Mesenchymal stem cell (in vitro differentiated cells and primary cell): ENCODE measurements at regions not wholly inside any gene's neighbourhood (a gene's known extent, or its start where the extent isn't known, plus 50 kb on each side); places are given as distances from the start of the nearest gene placed in this dataset.

Experiments
- DNase-seq: peaks from one replicate; pipeline ENCODE4 v3.0.0-alpha.2; 2013
- H2AFZ ChIP-seq: one replicate; pipeline ENCODE4 v1.6.1; 2013; ENCODE audit warnings: low read depth, mild to moderate bottlenecking, control low read depth, inconsistent platforms, low read length, moderate library complexity
- H2AK5ac ChIP-seq: 2 replicates; pipeline ENCODE4 v1.6.1; 2013; ENCODE audit warnings: low read length, moderate library complexity, mild to moderate bottlenecking, inconsistent platforms; ENCODE audit not compliant: severe bottlenecking
- H2BK120ac ChIP-seq: one replicate; pipeline ENCODE4 v1.6.1; 2013; ENCODE audit warnings: low read depth, mild to moderate bottlenecking, inconsistent platforms, low read length, moderate library complexity
- H2BK12ac ChIP-seq, 2 experiments: one replicate each; pipeline ENCODE4 v1.6.1; 2013; ENCODE audit warnings: inconsistent platforms in 2 of 2, low read length in 2 of 2, mild to moderate bottlenecking in 2 of 2, moderate library complexity in 2 of 2, control low read depth in 1 of 2
- H2BK15ac ChIP-seq: one replicate; pipeline ENCODE4 v1.6.1; 2013; ENCODE audit warnings: mild to moderate bottlenecking, low read depth, inconsistent platforms; ENCODE audit not compliant: poor library complexity, severe bottlenecking
- H2BK5ac ChIP-seq: 2 replicates; pipeline ENCODE4 v1.6.1; 2013; ENCODE audit warnings: low read depth, mild to moderate bottlenecking, low read length, control low read depth, inconsistent platforms; ENCODE audit not compliant: poor library complexity, severe bottlenecking
- H3K14ac ChIP-seq, 2 experiments: one replicate each; pipeline ENCODE4 v1.6.1; 2013; ENCODE audit warnings: inconsistent platforms in 2 of 2, low read length in 2 of 2, control low read depth in 1 of 2, mild to moderate bottlenecking in 1 of 2, moderate library complexity in 1 of 2
- H3K18ac ChIP-seq, 2 experiments: one replicate each; pipeline ENCODE4 v1.6.1; 2013; ENCODE audit warnings: inconsistent platforms in 2 of 2, low read length in 2 of 2, control low read depth in 1 of 2, low read depth in 1 of 2, mild to moderate bottlenecking in 1 of 2
- H3K23ac ChIP-seq, 2 experiments: one replicate each; pipeline ENCODE4 v1.6.1; 2013; ENCODE audit warnings: inconsistent platforms in 2 of 2, low read length in 2 of 2, mild to moderate bottlenecking in 2 of 2, moderate library complexity in 2 of 2, control low read depth in 1 of 2
- H3K27ac ChIP-seq: 2 replicates; pipeline ENCODE4 v1.5.1; 2013; ENCODE audit warnings: mild to moderate bottlenecking, moderate library complexity, low read length, control low read depth, inconsistent platforms; ENCODE audit not compliant: poor library complexity, severe bottlenecking
- H3K27me3 ChIP-seq, 2 experiments: 2 replicates each; pipeline versions ENCODE4 v1.6.1 to v1.7.0; 2013; ENCODE audit warnings: low read length in 2 of 2, mild to moderate bottlenecking in 2 of 2, moderate library complexity in 2 of 2, control low read depth in 1 of 2, inconsistent platforms in 1 of 2; ENCODE audit not compliant: control insufficient read depth in 1 of 2, insufficient read depth in 1 of 2
- H3K36me3 ChIP-seq, 2 experiments: 2 replicates each; pipeline versions ENCODE4 v1.6.1 to v1.7.0; 2013; ENCODE audit warnings: low read length in 2 of 2, control low read depth in 1 of 2, inconsistent platforms in 1 of 2, low read depth in 1 of 2, mild to moderate bottlenecking in 1 of 2; ENCODE audit not compliant: insufficient read depth in 2 of 2, control insufficient read depth in 1 of 2
- H3K4ac ChIP-seq, 2 experiments: one replicate each; pipeline ENCODE4 v1.6.1; 2013; ENCODE audit warnings: inconsistent platforms in 2 of 2, low read length in 2 of 2, mild to moderate bottlenecking in 2 of 2, moderate library complexity in 2 of 2, control low read depth in 1 of 2, low read depth in 1 of 2
- H3K4me1 ChIP-seq: 2 replicates; pipeline ENCODE4 v1.6.1; 2013; ENCODE audit warnings: low read depth, low read length, control low read depth; ENCODE audit not compliant: control insufficient read depth, insufficient read depth
- H3K4me2 ChIP-seq: 2 replicates; pipeline ENCODE4 v1.6.1; 2013; ENCODE audit warnings: low read length, mild to moderate bottlenecking, inconsistent platforms; ENCODE audit not compliant: poor library complexity, severe bottlenecking
- H3K4me3 ChIP-seq, 2 experiments: 2 replicates each; pipeline versions ENCODE4 v1.5.1 to v1.7.0; 2013; ENCODE audit warnings: low read length in 2 of 2, mild to moderate bottlenecking in 2 of 2, control low read depth in 1 of 2, low read depth in 1 of 2; ENCODE audit not compliant: insufficient read depth in 1 of 2
- H3K79me1 ChIP-seq: replicated peaks from 2 replicates; pipeline ENCODE4 v1.6.1; 2013; ENCODE audit warnings: mild to moderate bottlenecking, control low read depth, low read length, inconsistent platforms; ENCODE audit not compliant: poor library complexity, severe bottlenecking
- H3K9ac ChIP-seq: 2 replicates; pipeline ENCODE4 v1.7.0; 2013; ENCODE audit warnings: mild to moderate bottlenecking, low read length, moderate library complexity
- H3K9me3 ChIP-seq: 2 replicates; pipeline ENCODE4 v1.7.0; 2013; ENCODE audit warnings: mild to moderate bottlenecking, low read length; ENCODE audit not compliant: control insufficient read depth
- H4K8ac ChIP-seq: one replicate; pipeline ENCODE4 v1.6.1; 2013; ENCODE audit warnings: inconsistent platforms, mild to moderate bottlenecking, low read length, moderate library complexity
- H4K91ac ChIP-seq: one replicate; pipeline ENCODE4 v1.6.1; 2013; ENCODE audit warnings: mild to moderate bottlenecking, low read length, inconsistent platforms
- WGBS: methylation state at CpG from one replicate; pipeline ENCODE4 v1.1.7; 2013; ENCODE audit warnings: mixed read lengths; 5-methylcytosine and 5-hydroxymethylcytosine counted together

DNA sequence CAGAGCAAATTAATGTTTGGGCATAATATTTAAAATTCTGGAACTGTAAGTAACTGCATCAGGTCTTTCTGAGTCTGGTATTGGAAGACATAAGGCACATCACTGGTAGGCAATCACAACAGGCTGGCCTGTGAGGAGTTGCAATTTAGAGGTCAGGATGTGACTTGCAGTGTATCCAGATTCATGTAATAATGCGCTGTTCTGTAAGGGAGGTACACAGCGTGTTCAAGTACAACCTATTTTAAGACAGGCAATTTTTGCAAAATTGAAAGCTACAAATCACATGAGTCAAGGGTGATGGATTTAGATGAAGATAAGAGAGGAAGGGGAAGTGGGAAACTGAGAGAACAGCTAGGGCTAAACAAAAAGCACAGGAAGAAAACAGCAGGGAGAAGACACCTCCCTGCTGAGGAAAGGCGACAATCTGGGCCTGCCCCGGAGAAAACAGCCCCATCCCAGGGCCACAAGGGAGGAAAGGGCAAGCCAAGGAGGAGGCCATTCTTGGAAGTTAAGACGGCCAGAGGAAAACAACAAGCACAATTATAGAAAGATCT is 138.1 kb downstream of the LACC1 start:
- no peak overlapping the region for H3K4me3 ChIP-seq
- H3K27ac ChIP-seq: no peak overlapping the region
- H3K4ac ChIP-seq: no peak overlapping the region
- peaks cover 14% of the 10 kb centered on the region for H3K4me1 ChIP-seq
- H3K36me3 ChIP-seq: no peaks in the 10 kb centered on the region
- H2BK15ac ChIP-seq: no peak overlapping the region
- H3K4me2 ChIP-seq: no peak overlapping the region
- no peak overlapping the region for H2AK5ac ChIP-seq
- no peak overlapping the region for H3K23ac ChIP-seq
- no peak overlapping the region for H3K18ac ChIP-seq
- no peak overlapping the region for H2AFZ ChIP-seq
- H3K79me1 ChIP-seq: no peaks in the 10 kb centered on the region
- H3K9ac ChIP-seq: no peak overlapping the region
- 64% methylated on average over 5 of the region's 5 CpGs for WGBS
- H3K14ac ChIP-seq: no peak overlapping the region
- H3K9me3 ChIP-seq: no peaks in the 10 kb centered on the region
- DNase-seq: no peak
- H3K27me3 ChIP-seq: no peaks in the 10 kb centered on the region
- H2BK120ac ChIP-seq: no peak overlapping the region
- H4K91ac ChIP-seq: no peak overlapping the region
- H4K8ac ChIP-seq: peak overlapping the region; percentile 14
- no peak overlapping the region for H2BK5ac ChIP-seq
- no peak overlapping the region for H2BK12ac ChIP-seq

DNA sequence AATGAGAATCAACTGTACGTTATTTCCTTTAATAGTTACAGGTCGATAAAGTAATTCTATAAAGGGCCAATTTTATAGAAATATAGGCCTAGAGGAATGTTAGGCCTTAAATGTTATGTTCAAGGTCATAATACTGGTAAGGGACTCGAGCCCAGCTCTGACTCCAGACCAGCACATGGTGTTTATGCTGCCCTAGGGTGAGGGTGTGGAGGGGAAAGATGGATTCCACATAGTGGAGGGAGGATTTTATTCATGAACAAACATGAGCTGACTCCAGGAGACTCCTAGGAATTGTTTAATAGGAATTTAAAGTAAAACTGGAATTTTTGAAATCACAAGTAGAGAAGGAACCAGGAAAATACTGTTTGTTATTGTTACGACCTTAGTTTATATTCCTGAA is 139.9 kb downstream of the LACC1 start:
- H4K8ac ChIP-seq: no peak overlapping the region
- H3K14ac ChIP-seq: no peak overlapping the region
- H3K4me3 ChIP-seq: no peak overlapping the region
- no peak overlapping the region for H2BK5ac ChIP-seq
- 83% methylated on average over 4 of the region's 4 CpGs for WGBS
- H2BK15ac ChIP-seq: no peak overlapping the region
- H3K23ac ChIP-seq: no peak overlapping the region
- no peak overlapping the region for H4K91ac ChIP-seq
- no peak overlapping the region for H2AK5ac ChIP-seq
- no peak overlapping the region for H3K18ac ChIP-seq
- DNase-seq: no peak
- H2BK120ac ChIP-seq: no peak overlapping the region
- no peak overlapping the region for H3K27ac ChIP-seq
- H2AFZ ChIP-seq: no peak overlapping the region
- H3K79me1 ChIP-seq: no peaks in the 10 kb centered on the region
- no peak overlapping the region for H3K4me2 ChIP-seq
- no peak overlapping the region for H3K9ac ChIP-seq
- H2BK12ac ChIP-seq: no peak overlapping the region
- H3K4me1 ChIP-seq: peaks cover 8% of the 10 kb centered on the region
- H3K27me3 ChIP-seq: no peaks in the 10 kb centered on the region
- no peaks in the 10 kb centered on the region for H3K9me3 ChIP-seq
- H3K36me3 ChIP-seq: no peaks in the 10 kb centered on the region
- no peak overlapping the region for H3K4ac ChIP-seq

GRCh38 chr13:44021422-44021821 is 141.7 kb downstream of the LACC1 start:
- no peak overlapping the region for H2BK120ac ChIP-seq
- peaks cover 5% of the 10 kb centered on the region for H3K4me1 ChIP-seq
- no peaks in the 10 kb centered on the region for H3K36me3 ChIP-seq
- H3K14ac ChIP-seq: no peak overlapping the region
- H3K4me3 ChIP-seq: no peak overlapping the region
- DNase-seq: no peak
- no peak overlapping the region for H4K91ac ChIP-seq
- no peak overlapping the region for H2BK15ac ChIP-seq
- H2AK5ac ChIP-seq: no peak overlapping the region
- no peaks in the 10 kb centered on the region for H3K27me3 ChIP-seq
- H3K23ac ChIP-seq: no peak overlapping the region
- H3K4ac ChIP-seq: no peak overlapping the region
- no peaks in the 10 kb centered on the region for H3K9me3 ChIP-seq
- no peak overlapping the region for H4K8ac ChIP-seq
- WGBS: 95% methylated on average over 3 of the region's 3 CpGs
- H3K9ac ChIP-seq: no peak overlapping the region
- peak overlapping the region; percentile 39 for H3K27ac ChIP-seq
- no peak overlapping the region for H2AFZ ChIP-seq
- H3K79me1 ChIP-seq: no peaks in the 10 kb centered on the region
- H3K18ac ChIP-seq: no peak overlapping the region
- H3K4me2 ChIP-seq: no peak overlapping the region
- no peak overlapping the region for H2BK5ac ChIP-seq
- H2BK12ac ChIP-seq: no peak overlapping the region

DNA sequence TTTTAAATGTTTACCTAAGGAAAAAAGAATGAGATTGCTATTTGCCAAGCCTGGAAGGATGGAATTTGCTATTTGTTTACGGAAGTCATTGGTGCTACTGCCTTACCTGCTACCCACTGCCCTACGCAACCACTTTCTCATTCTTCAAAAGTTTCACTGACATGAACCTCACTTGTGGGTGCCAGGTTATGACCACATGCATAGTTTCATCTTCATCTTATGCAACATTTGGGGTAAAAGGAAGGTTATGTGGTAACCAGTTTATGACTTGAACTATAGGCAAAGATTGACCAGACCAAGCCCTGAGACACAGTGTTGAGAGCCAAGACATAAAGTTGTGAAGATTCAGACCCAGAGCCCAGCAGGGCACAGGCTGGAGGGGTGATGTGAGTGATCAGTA is 142.5 kb downstream of the LACC1 start:
- WGBS: 83% methylated on average over 2 of the region's 2 CpGs

More for the DNA sequence above, 142.5 kb downstream of the LACC1 start:
- H3K9me3 ChIP-seq: no peaks in the 10 kb centered on the region
- no peak overlapping the region for H2BK15ac ChIP-seq
- H3K27me3 ChIP-seq: peaks cover 0 to 6% of the 10 kb centered on the region in 2 experiments
- H2BK12ac ChIP-seq: no peak overlapping the region
- no peak overlapping the region for H3K23ac ChIP-seq
- H3K4ac ChIP-seq: no peak overlapping the region
- H2BK5ac ChIP-seq: no peak overlapping the region
- H3K14ac ChIP-seq: no peak overlapping the region
- no peak overlapping the region for H3K9ac ChIP-seq
- H3K36me3 ChIP-seq: no peaks in the 10 kb centered on the region
- no peak overlapping the region for H3K4me3 ChIP-seq
- peak overlapping the region; percentile 43 for H2AK5ac ChIP-seq
- no peak for DNase-seq
- no peak overlapping the region for H4K8ac ChIP-seq
- no peak overlapping the region for H3K4me2 ChIP-seq
- H3K4me1 ChIP-seq: peaks cover 5% of the 10 kb centered on the region
- no peak overlapping the region for H2BK120ac ChIP-seq
- H3K18ac ChIP-seq: no peak overlapping the region
- H3K27ac ChIP-seq: peak overlapping the region; percentile 5
- no peak overlapping the region for H4K91ac ChIP-seq
- no peak overlapping the region for H2AFZ ChIP-seq
- no peaks in the 10 kb centered on the region for H3K79me1 ChIP-seq
